ENCODE measurements at regions not wholly inside any gene's neighbourhood (a gene's known extent, or its start where the extent isn't known, plus 50 kb on each side); places are given as distances from the start of the nearest gene placed in this dataset.
"Not testable (repeated sequence)": the region's sequence is repeated elsewhere in the genome, so short reads cannot be mapped to it uniquely, and the experiment has no call there.

DNA sequence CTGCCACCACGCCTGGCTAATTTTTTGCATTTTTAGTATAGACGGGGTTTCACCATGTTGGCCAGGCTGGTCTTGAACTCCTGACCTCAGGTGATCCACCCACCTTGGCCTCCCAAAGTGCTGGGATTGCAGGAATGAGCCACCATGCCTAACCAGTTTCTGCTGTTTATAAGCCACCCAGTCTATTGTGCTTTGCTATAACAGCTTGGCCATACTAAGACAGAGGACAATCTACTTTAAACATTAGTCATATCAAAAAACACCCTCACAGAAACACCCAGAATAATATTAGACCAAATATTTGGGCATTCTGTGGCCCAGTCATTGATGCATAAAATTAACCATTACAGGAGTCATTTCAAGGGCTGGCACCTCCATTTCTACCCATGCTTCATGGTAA lies 193.2 kb downstream of the NUFIP1 start:
- TF ChIP-seq EZH2 (IDR thresholded peaks at IDR 0.05); POLR2A (IDR thresholded peaks at IDR 0.05; ENCODE audit: borderline replicate concordance, extremely low read depth, insufficient read depth, insufficient read length); EGR1 (IDR thresholded peaks at IDR 0.05; ENCODE audit: low read depth); POLR2AphosphoS5 (IDR thresholded peaks at IDR 0.05; ENCODE audit: low read depth, low read length): not testable (repeated sequence)

Measured in HCT116 (cell line).